Right lobe of liver (tissue), 6 donors: ENCODE measurements at regions not wholly inside any gene's neighbourhood (a gene's known extent, or its start where the extent isn't known, plus 50 kb on each side); places are given as distances from the start of the nearest gene placed in this dataset.

ENCODE experiments used
- ATAC-seq, 4 donors: fragments of 200-7000 bp; cut with Tn5 transposase; one replicate each; pipeline ENCODE4 v1.9.1; 2020; ENCODE audit warnings: mild to moderate bottlenecking in 4 of 4, moderate library complexity in 4 of 4
- DNase-seq, 3 donors: peaks; one replicate each; pipeline ENCODE4 v3.0.0-alpha.2; 2020
- H3K27ac ChIP-seq, 3 donors: fragments of 200-600 bp; one replicate each; pipeline ENCODE4 v1.8.0; 2022
- H3K27me3 ChIP-seq, 2 donors: fragments of 200-600 bp; one replicate each; pipeline ENCODE4 v1.8.0; 2022
- H3K36me3 ChIP-seq, 4 donors: fragments of 200-600 bp; sonication (generic) in 1 of 4; one replicate each; pipeline versions ENCODE4 v1.5.1 to v1.8.0; 2017 to 2022; ENCODE audit warnings: control low read depth in 1 of 4
- H3K4me1 ChIP-seq, 4 donors: fragments of 200-600 bp; sonication (generic) in 1 of 4; one replicate each; pipeline versions ENCODE4 v1.5.1 to v1.8.0; 2017 to 2022; ENCODE audit warnings: control low read depth in 1 of 4
- H3K4me3 ChIP-seq, 3 donors: fragments of 200-600 bp; one replicate each; pipeline ENCODE4 v1.8.0; 2022
- H3K9me3 ChIP-seq, 4 donors: fragments of 200-600 bp; sonication (generic) in 1 of 4; one replicate each; pipeline versions ENCODE4 v1.5.1 to v1.8.0; 2017 to 2022; ENCODE audit warnings: control low read depth in 1 of 4
- CTCF ChIP-seq, 4 donors: fragments of 200-600 bp in 3 of 4; fragments of 450-650 bp in 1 of 4; IDR thresholded peaks; one replicate each; pipeline versions ENCODE4 v1.5.1 to v1.8.0; 2016 to 2022; ENCODE audit warnings: antibody characterized with exemption in 4 of 4, mild to moderate bottlenecking in 2 of 4
- POLR2A ChIP-seq: fragments of 450-650 bp; IDR thresholded peaks from one replicate; pipeline ENCODE4 v1.6.1; 2017; ENCODE audit warnings: antibody characterized with exemption, mild to moderate bottlenecking
- WGBS: methylation state at CpG from one replicate; pipeline ENCODE4 v1.1.6; 2018; ENCODE audit warnings: low coverage, low lambda C conversion rate; ENCODE audit not compliant: insufficient coverage; ENCODE audit errors: missing lambda C conversion rate; 5-methylcytosine and 5-hydroxymethylcytosine counted together
- intact Hi-C, 2 donors: fragments of 100-400 bp; cut with DNase I; formaldehyde crosslinking; loops; one replicate each; pipeline versions ENCODE4 v1.11.2 to v1.14.1; 2022
- donor health status: DM: no; HTN: yes; CAD: no.
- donor health status: DM: no; HTN: no; CAD: no.
- donor health status: DM: no; HTN: no; CAD: no.
- donor health status: DM: no; HTN: yes; CAD: no.
- donor health status: DM: no; HTN: yes; CAD: no.

GRCh38 chr17:33977729-33978514 lies 277.2 kb upstream of the CCL2 start:
- ATAC-seq (no peak), DNase-seq (no peak)
- intact Hi-C loops: no loop called here
- Histone ChIP-seq H3K27me3 (no peaks in the 10 kb centered on the region), H3K27ac (no peak overlapping the region), H3K9me3 (no peaks in the 10 kb centered on the region), H3K4me1 (no peaks in the 10 kb centered on the region), H3K4me3 (no peak overlapping the region), H3K36me3 (no peaks in the 10 kb centered on the region)
- TF ChIP-seq CTCF (IDR thresholded peaks at IDR 0.05): no peak
- TF ChIP-seq POLR2A: no peak
- 57% methylated on average over 7 of the region's 10 CpGs for WGBS

- H3K27ac ChIP-seq: no peak overlapping the region
- no peaks in the 10 kb centered on the region for H3K36me3 ChIP-seq
- H3K27me3 ChIP-seq: no peaks in the 10 kb centered on the region
- ATAC-seq (no peak), DNase-seq (no peak)
- 56% methylated on average over 3 of the region's 5 CpGs for WGBS
- TF ChIP-seq POLR2A (no peak), CTCF (IDR thresholded peaks at IDR 0.05) (no peak)
- no peaks in the 10 kb centered on the region for H3K9me3 ChIP-seq
- intact Hi-C loops: no loop called here
- no peak overlapping the region for H3K4me3 ChIP-seq
- no peaks in the 10 kb centered on the region for H3K4me1 ChIP-seq
Observed at GRCh38 chr17:33978889-33979288, 276.2 kb upstream of the CCL2 start.

GRCh38 chr17:33980193-33980592 lies 274.9 kb upstream of the CCL2 start:
- WGBS: 56% methylated on average over 2 of the region's 2 CpGs
- no peak for TF ChIP-seq POLR2A
- no peak for TF ChIP-seq CTCF (IDR thresholded peaks at IDR 0.05)

GRCh38 chr17:33981711-33982601 lies 273.1 kb upstream of the CCL2 start:
- DNase-seq: no peak
- no peak for ATAC-seq
- intact Hi-C loops: no loop called here
- Histone ChIP-seq H3K36me3 (no peaks in the 10 kb centered on the region), H3K27me3 (no peaks in the 10 kb centered on the region), H3K4me1 (no peaks in the 10 kb centered on the region), H3K9me3 (no peaks in the 10 kb centered on the region), H3K27ac (no peak overlapping the region), H3K4me3 (no peak overlapping the region)
- 42% methylated on average over 2 of the region's 6 CpGs for WGBS
- TF ChIP-seq CTCF (IDR thresholded peaks at IDR 0.05): no peak
- no peak for TF ChIP-seq POLR2A

More at GRCh38 chr17:33980193-33980592, 274.9 kb upstream of the CCL2 start:
- no peaks in the 10 kb centered on the region for H3K4me1 ChIP-seq
- H3K4me3 ChIP-seq: no peak overlapping the region
- intact Hi-C loops: no loop called here
- no peaks in the 10 kb centered on the region for H3K9me3 ChIP-seq
- H3K27ac ChIP-seq: no peak overlapping the region
- no peak for DNase-seq
- H3K36me3 ChIP-seq: no peaks in the 10 kb centered on the region
- no peaks in the 10 kb centered on the region for H3K27me3 ChIP-seq
- ATAC-seq: no peak
